WTC11 (cell line): ENCODE measurements at regions not wholly inside any gene's neighbourhood (a gene's known extent, or its start where the extent isn't known, plus 50 kb on each side); places are given as distances from the start of the nearest gene placed in this dataset.

Source experiments
- CDX4 ChIP-seq: fragments of 250-450 bp; sonication (Bioruptor Pico); IDR thresholded peaks from 2 replicates; pipeline ENCODE4 v1.9.0; 2021; ENCODE audit warnings: moderate library complexity, mild to moderate bottlenecking, inconsistent platforms, borderline replicate concordance
- CTCF ChIP-seq: fragments of 200-600 bp; IDR thresholded peaks from 2 replicates; pipeline ENCODE4 v1.8.0; 2022; ENCODE audit warnings: antibody characterized with exemption
- E2F1 ChIP-seq: sonication (generic); formaldehyde crosslinking; IDR thresholded peaks from 2 replicates; pipeline ENCODE4 v1.8.0; 2022; ENCODE audit warnings: mild to moderate bottlenecking, missing genetic modification reagents
- E2F4 ChIP-seq: sonication (generic); formaldehyde crosslinking; IDR thresholded peaks from 2 replicates; pipeline ENCODE4 v1.8.1; 2022; ENCODE audit warnings: low read depth, mild to moderate bottlenecking, moderate library complexity, missing genetic modification reagents, borderline replicate concordance
- MLX ChIP-seq: sonication (generic); formaldehyde crosslinking; IDR thresholded peaks from 2 replicates; pipeline ENCODE4 v1.8.1; 2023; ENCODE audit warnings: mild to moderate bottlenecking, missing genetic modification reagents, moderate library complexity
- SOX15 ChIP-seq: fragments of 250-450 bp; sonication (Bioruptor Pico); IDR thresholded peaks from 2 replicates; pipeline ENCODE4 v1.9.0; 2021; ENCODE audit warnings: mild to moderate bottlenecking
- TEAD1 ChIP-seq: sonication (generic); formaldehyde crosslinking; IDR thresholded peaks from 2 replicates; pipeline ENCODE4 v1.8.0; 2022; ENCODE audit warnings: mild to moderate bottlenecking, missing genetic modification reagents

- TF ChIP-seq TEAD1 (no peak), CTCF (no peak), MLX (CRISPR knock-in tag) (no peak), SOX15 (CRISPR knock-in tag) (no peak), CDX4 (CRISPR knock-in tag) (no peak), E2F4 (CRISPR knock-in tag) (no peak), E2F1 (CRISPR knock-in tag) (no peak)
Observed at GRCh38 chr4:81638698-81639097, 167.0 kb upstream of the RASGEF1B start.
